Prostate gland (tissue), 2 donors: ENCODE measurements at regions not wholly inside any gene's neighbourhood (a gene's known extent, or its start where the extent isn't known, plus 50 kb on each side); places are given as distances from the start of the nearest gene placed in this dataset.
"Not testable (repeated sequence)": the region's sequence is repeated elsewhere in the genome, so short reads cannot be mapped to it uniquely, and the experiment has no call there.

Experiments
- DNase-seq: peaks from one replicate; pipeline ENCODE4 v3.0.0-alpha.2; 2019; ENCODE audit warnings: low spot score
- H3K27ac ChIP-seq, 2 donors: fragments of 200-600 bp; sonication (generic); 2 replicates each; pipeline ENCODE4 v1.5.1; 2017 to 2019
- H3K27me3 ChIP-seq: fragments of 200-600 bp; sonication (generic); replicated peaks from 2 replicates; pipeline ENCODE4 v1.5.1; 2019; ENCODE audit not compliant: insufficient read depth
- H3K36me3 ChIP-seq, 2 donors: fragments of 200-600 bp; sonication (generic); 1 replicate in 1 of 2; 2 replicates in 1 of 2; pipeline versions ENCODE4 v1.5.1 to v1.8.1; 2017 to 2019
- H3K4me1 ChIP-seq: fragments of 200-600 bp; sonication (generic); replicated peaks from 2 replicates; pipeline ENCODE4 v1.5.1; 2019
- H3K4me3 ChIP-seq, 2 donors: fragments of 200-600 bp; sonication (generic); 2 replicates each; pipeline ENCODE4 v1.5.1; 2017 to 2019
- H3K9me3 ChIP-seq: fragments of 200-600 bp; sonication (generic); 2 replicates; pipeline ENCODE4 v1.5.1; 2017
- CTCF ChIP-seq, 4 experiments: fragments of 200-600 bp in 2 of 4; fragments of 450-650 bp in 2 of 4; sonication (generic) in 2 of 4; IDR thresholded peaks; 1 replicate in 3 of 4; 2 replicates in 1 of 4; pipeline ENCODE4 v1.5.1; 2016 to 2019; ENCODE audit warnings: antibody characterized with exemption in 4 of 4, mild to moderate bottlenecking in 2 of 4, moderate library complexity in 2 of 4
- POLR2A ChIP-seq: fragments of 450-650 bp; IDR thresholded peaks from one replicate; pipeline ENCODE4 v1.6.1; 2016; ENCODE audit warnings: antibody characterized with exemption, mild to moderate bottlenecking
- POLR2AphosphoS5 ChIP-seq: sonication (generic); formaldehyde crosslinking; IDR thresholded peaks from one replicate; pipeline ENCODE4 v1.6.1; 2017; ENCODE audit warnings: antibody characterized with exemption
- WGBS: methylation state at CpG from one replicate; pipeline ENCODE4 v1.1.5; 2018; 5-methylcytosine and 5-hydroxymethylcytosine counted together
- intact Hi-C: fragments of 100-400 bp; cut with DNase I; formaldehyde crosslinking; loops from one replicate; pipeline ENCODE4 v1.14.2; 2022

- H3K36me3 ChIP-seq, result no peaks in the 10 kb centered on the region
- no peaks in the 10 kb centered on the region for H3K27me3 ChIP-seq
- intact Hi-C loops, result no loop called here
- H3K4me1 ChIP-seq, result no peaks in the 10 kb centered on the region
- TF ChIP-seq CTCF (IDR thresholded peaks at IDR 0.05) (no peak), POLR2A (no peak), POLR2AphosphoS5 (no peak)
- H3K4me3 ChIP-seq, result no peak overlapping the region
- no peak overlapping the region for H3K27ac ChIP-seq
- H3K9me3 ChIP-seq, result no peaks in the 10 kb centered on the region
- 89% methylated on average over 1 of the region's 1 CpG for WGBS
- DNase-seq, result no peak
These were observed 381.6 kb upstream of the NAALADL2 start for GRCh38 chr3:174477491-174477890.

- TF ChIP-seq CTCF (IDR thresholded peaks at IDR 0.05) (no peak), POLR2A (no peak), POLR2AphosphoS5 (no peak)
- 84% methylated on average over 2 of the region's 2 CpGs for WGBS
- no peaks in the 10 kb centered on the region for H3K27me3 ChIP-seq
- no peak overlapping the region for H3K4me3 ChIP-seq
- intact Hi-C loops, result no loop called here
- no peak for DNase-seq
- no peaks in the 10 kb centered on the region for H3K9me3 ChIP-seq
- H3K36me3 ChIP-seq, result no peaks in the 10 kb centered on the region
- no peaks in the 10 kb centered on the region for H3K4me1 ChIP-seq
- H3K27ac ChIP-seq, result no peak overlapping the region
These were observed 378.4 kb upstream of the NAALADL2 start for GRCh38 chr3:174480767-174481166.

DNA sequence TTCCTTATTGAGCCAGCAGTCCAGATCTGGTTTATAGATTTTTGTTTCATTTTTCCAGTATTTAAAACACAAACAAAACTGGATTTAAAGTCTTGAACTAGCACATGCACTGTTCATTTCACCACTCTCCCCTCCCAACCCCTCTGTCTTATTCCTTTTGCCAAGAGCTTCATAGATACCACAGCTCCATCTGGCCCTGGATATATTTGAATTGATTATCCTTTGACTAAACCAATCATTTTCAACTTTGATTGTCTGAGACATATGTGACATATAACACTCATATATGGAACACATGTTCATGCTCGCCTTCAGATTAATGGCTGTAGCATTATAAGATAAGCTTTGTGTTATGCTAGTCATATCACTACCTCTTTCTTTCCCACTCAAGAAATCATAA, 376.6 kb upstream of the NAALADL2 start:
- H3K27me3 ChIP-seq, result no peaks in the 10 kb centered on the region
- intact Hi-C loops, result no loop called here
- TF ChIP-seq POLR2AphosphoS5 (no peak), CTCF (IDR thresholded peaks at IDR 0.05) (no peak), POLR2A (no peak)
- H3K9me3 ChIP-seq, result no peaks in the 10 kb centered on the region
- 97% methylated on average over 1 of the region's 1 CpG for WGBS
- H3K27ac ChIP-seq, result no peak overlapping the region
- no peaks in the 10 kb centered on the region for H3K4me1 ChIP-seq
- no peak for DNase-seq
- no peaks in the 10 kb centered on the region for H3K36me3 ChIP-seq
- no peak overlapping the region for H3K4me3 ChIP-seq

GRCh38 chr3:174483254-174483653, 375.9 kb upstream of the NAALADL2 start:
- H3K36me3 ChIP-seq, result no peaks in the 10 kb centered on the region
- DNase-seq, result no peak
- intact Hi-C loops, result no loop called here
- no peak overlapping the region for H3K27ac ChIP-seq
- no peak for TF ChIP-seq POLR2A
- no peak for TF ChIP-seq POLR2AphosphoS5
- TF ChIP-seq CTCF (IDR thresholded peaks at IDR 0.05), result no peak
- no peak overlapping the region for H3K4me3 ChIP-seq
- no peaks in the 10 kb centered on the region for H3K9me3 ChIP-seq
- no peaks in the 10 kb centered on the region for H3K27me3 ChIP-seq
- no peaks in the 10 kb centered on the region for H3K4me1 ChIP-seq
- 43% methylated on average over 1 of the region's 1 CpG for WGBS

DNA sequence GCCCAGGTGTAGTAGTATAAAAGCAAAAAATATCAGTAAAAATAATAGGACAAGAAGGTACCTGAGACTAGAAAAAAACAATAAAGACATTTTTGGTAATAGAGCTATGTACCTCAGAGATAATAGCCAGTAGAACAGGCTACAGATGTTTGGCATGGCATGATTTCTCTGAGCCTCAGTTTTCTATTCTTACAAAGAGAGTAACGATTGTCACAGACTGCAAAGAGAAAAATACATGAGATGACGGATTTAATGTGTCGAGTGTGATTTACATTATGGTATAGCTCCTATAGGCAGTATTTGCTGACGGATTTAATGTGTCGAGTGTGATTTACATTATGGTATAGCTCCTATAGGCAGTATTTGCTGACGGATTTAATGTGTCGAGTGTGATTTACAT, 375.3 kb upstream of the NAALADL2 start:
- H3K4me3 ChIP-seq, intact Hi-C loops, H3K27me3 ChIP-seq, H3K9me3 ChIP-seq, DNase-seq, H3K36me3 ChIP-seq, H3K4me1 ChIP-seq, H3K27ac ChIP-seq: not testable (repeated sequence)
- 86% methylated on average over 7 of the region's 7 CpGs for WGBS

DNA sequence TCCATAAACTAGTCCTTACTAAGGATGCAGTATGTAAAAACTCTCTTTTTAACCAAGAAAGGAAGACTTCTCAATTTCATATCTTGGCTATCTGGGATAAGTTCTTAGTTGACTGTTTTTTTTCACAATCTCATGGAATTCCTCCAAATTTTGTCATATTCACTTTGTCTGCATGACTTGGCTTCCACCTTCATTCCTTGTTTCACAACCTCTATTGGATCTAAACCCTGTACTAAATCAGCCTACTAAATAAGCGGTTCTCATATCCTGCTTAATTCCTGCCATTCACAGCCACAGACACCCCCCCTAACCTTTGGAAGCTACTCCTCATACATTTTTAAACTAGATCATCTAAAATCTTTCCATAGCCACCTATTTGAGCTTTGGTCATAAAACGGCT, 370.6 kb upstream of the NAALADL2 start:
- Histone ChIP-seq H3K4me3 (no peak overlapping the region), H3K27me3 (no peaks in the 10 kb centered on the region), H3K4me1 (no peaks in the 10 kb centered on the region), H3K9me3 (no peaks in the 10 kb centered on the region), H3K27ac (no peak overlapping the region), H3K36me3 (no peaks in the 10 kb centered on the region)
- TF ChIP-seq POLR2AphosphoS5, result no peak
- 92% methylated on average over 2 of the region's 2 CpGs for WGBS
- DNase-seq, result no peak
- intact Hi-C loops, result no loop called here
